GM12874 (cell line): ENCODE measurements at regions not wholly inside any gene's neighbourhood (a gene's known extent, or its start where the extent isn't known, plus 50 kb on each side); places are given as distances from the start of the nearest gene placed in this dataset.

ENCODE experiments used
- TF ChIP-seq, protein P1 (sequence below): IDR thresholded peaks from 2 replicates; pipeline ENCODE4 v1.5.1; 2011; ENCODE audit warnings: low read depth, mild to moderate bottlenecking, control low read depth, low read length, moderate library complexity; ENCODE audit not compliant: insufficient read depth

DNA sequence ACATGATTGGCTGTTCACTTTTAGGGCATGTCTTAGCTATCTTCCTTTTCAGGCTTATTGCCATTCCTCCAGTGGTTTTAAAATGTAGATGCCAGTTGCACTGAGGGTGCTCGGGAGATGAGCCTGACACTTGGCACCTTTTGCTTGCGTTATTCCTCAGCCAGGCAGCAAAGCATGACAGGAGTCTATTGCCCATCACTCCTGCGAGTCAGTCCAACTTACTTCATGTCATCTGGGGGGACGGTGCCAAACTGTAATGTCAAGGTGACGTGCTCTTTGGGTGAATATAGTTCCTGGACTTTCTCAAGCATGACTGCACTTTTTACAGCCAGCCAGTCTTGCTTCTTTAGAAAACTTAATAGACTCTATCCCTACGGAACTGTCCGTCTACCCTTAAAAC is 406.0 kb upstream of the C2CD4B start:
- TF ChIP-seq, protein P1, sequence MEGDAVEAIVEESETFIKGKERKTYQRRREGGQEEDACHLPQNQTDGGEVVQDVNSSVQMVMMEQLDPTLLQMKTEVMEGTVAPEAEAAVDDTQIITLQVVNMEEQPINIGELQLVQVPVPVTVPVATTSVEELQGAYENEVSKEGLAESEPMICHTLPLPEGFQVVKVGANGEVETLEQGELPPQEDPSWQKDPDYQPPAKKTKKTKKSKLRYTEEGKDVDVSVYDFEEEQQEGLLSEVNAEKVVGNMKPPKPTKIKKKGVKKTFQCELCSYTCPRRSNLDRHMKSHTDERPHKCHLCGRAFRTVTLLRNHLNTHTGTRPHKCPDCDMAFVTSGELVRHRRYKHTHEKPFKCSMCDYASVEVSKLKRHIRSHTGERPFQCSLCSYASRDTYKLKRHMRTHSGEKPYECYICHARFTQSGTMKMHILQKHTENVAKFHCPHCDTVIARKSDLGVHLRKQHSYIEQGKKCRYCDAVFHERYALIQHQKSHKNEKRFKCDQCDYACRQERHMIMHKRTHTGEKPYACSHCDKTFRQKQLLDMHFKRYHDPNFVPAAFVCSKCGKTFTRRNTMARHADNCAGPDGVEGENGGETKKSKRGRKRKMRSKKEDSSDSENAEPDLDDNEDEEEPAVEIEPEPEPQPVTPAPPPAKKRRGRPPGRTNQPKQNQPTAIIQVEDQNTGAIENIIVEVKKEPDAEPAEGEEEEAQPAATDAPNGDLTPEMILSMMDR = no peak

DNA sequence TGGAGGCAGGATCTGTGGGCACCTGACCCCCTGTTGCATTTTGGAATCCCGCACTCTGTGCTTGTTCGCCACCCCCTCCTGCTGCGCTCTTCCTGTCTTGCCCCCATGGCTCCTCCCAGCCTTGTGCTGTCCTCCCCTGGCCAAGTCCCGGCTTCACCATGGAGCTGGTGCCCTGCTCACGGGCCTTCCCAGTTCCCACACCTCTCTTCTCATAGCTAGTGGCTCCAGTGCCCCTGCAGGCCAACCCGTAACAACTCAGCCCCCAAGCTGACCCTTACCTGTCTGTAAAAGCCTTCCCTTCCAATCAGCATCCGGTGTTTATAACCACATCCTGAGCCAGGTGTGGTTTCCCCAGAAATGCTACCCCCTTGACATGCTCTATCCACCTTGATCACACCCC is 407.7 kb upstream of the C2CD4B start:
- TF ChIP-seq, protein P1 = no peak

DNA sequence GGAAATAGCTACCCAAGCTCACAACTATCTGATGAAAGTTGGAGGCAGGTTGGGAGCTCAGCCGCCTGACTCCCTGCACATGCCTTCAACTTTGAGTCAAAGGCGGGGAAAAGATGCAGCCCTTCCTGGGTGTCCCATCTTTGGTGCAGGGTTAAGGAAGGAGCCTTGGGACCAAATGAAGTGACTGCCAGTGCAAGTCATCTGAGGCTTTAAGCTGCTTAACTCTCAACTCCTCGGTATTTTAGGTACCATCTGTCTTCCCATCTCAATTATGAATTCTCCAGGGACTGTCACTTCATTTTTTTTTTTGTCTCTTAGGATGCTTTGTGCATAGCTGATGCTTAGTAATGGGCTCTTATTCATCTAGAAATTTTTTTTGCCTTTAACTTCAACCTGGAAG is 408.8 kb upstream of the C2CD4B start:
- TF ChIP-seq, protein P1 = no peak

DNA sequence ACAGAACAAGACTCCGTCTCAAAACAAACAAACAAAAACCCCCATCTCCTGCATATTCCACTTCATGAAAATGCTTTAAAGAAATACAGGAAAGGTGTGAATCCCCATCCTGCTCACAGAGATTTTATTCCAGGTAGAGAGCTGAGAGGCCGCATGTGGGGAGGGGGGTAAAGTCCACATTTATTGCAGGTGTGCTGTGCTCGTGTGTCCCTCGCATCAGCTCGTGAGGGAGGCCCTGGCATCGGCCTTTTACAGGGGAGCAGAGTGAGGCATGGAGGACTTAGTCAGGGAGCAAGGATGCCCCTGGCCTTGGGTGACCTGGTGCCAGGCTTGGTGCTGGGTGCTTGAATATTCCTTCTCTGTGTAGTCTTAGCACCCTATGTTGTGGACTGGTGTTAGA is 413.5 kb upstream of the C2CD4B start:
- TF ChIP-seq, protein P1 = no peak

DNA sequence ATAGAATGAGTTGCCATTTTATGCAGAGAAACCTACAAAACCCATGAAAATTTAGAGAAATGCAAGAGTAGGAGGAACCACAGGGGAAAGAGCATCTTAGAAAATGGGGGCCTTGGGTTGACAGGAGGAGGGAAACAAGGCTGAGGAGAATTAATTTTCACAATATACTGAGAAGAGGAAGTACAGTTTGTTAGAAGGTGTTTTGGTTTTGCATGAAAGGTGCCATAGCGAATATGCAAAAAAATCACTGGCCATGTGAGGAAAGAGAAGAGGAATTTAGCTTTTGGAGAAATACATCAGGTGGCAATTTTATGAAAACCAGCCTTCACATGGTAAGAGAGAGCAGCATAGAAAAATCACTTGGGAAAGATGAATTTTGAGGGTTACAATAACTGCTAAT is 413.9 kb upstream of the C2CD4B start:
- TF ChIP-seq, protein P1 = no peak

DNA sequence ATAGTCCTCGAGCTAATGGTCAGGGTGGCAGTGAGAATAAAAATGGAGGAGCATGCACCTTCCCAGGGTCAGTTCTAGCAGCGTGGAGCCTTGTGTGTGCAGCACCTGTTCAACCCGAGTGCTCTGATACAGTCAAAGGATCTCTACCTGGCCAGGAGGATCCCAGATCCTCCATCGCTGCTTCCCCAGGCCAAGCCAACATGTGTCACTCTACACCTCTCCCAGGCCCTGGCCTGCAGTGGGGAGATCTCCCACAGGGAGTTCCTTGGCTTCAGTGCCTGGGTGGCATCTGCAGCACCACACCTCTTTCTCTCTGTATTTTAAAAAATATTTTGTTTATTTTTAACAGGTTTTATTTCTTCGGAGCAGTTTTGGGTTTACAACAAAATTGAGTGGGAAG is 414.8 kb upstream of the C2CD4B start:
- TF ChIP-seq, protein P1 = no peak

DNA sequence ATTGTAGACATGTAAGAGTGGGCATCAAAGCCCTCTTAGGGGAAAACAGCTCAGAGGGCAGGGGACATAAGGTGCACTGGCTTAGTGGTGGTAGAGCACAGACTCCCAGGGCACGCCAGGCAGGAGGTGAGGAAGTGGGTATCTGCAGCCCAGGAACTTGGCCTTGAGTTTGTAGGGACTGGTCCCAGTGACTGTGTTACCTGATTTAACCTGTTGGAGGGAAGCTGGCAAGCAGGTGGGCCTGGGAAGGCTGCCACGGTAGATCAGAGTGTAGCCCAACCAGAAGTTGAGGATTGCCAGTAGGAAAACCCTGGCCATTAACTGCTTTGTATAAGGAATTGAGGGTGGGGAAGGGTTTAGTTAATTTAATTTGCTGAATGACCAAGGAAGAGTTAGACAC is 417.5 kb upstream of the C2CD4B start:
- TF ChIP-seq, protein P1 = no peak
